ENCODE measurements at regions not wholly inside any gene's neighbourhood (a gene's known extent, or its start where the extent isn't known, plus 50 kb on each side); places are given as distances from the start of the nearest gene placed in this dataset.
"Not testable (repeated sequence)": the region's sequence is repeated elsewhere in the genome, so short reads cannot be mapped to it uniquely, and the experiment has no call there.

- Histone ChIP-seq H3K36me3 (ENCODE audit: control insufficient read depth, insufficient read depth, low read length) (no peaks in the 10 kb centered on the region), H3K4me3 (ENCODE audit: low read depth, low read length) (no peak overlapping the region), H3K27me3 (ENCODE audit: control insufficient read depth, insufficient read depth, low read length) (no peaks in the 10 kb centered on the region)
- ChIA-PET POLR2A (no interaction called here), CTCF (no interaction called here)
- DNase-seq (ENCODE audit: low read depth): no peak
- no peak for TF ChIP-seq CTCF (IDR thresholded peaks at IDR 0.05; ENCODE audit: insufficient read depth, low read depth, low read length)
Measured at GRCh38 chr1:87428883-87429282, 100.2 kb downstream of the LMO4 start.

- ChIA-PET CTCF (no interaction called here), POLR2A (no interaction called here)
- no peak for TF ChIP-seq CTCF (IDR thresholded peaks at IDR 0.05; ENCODE audit: insufficient read depth, low read depth, low read length)
- Histone ChIP-seq H3K4me3 (ENCODE audit: low read depth, low read length) (no peak overlapping the region), H3K27me3 (ENCODE audit: control insufficient read depth, insufficient read depth, low read length) (peaks cover 2% of the 10 kb centered on the region; the same call in 1 of the 2 replicates), H3K36me3 (ENCODE audit: control insufficient read depth, insufficient read depth, low read length) (no peaks in the 10 kb centered on the region)
- DNase-seq (ENCODE audit: low read depth): no peak
Measured at GRCh38 chr1:87432685-87433084, 104.0 kb downstream of the LMO4 start.

GRCh38 chr1:87433101-87433500, 104.4 kb downstream of the LMO4 start:
- DNase-seq (ENCODE audit: low read depth); H3K36me3 ChIP-seq (ENCODE audit: control insufficient read depth, insufficient read depth, low read length); POLR2A ChIA-PET; H3K27me3 ChIP-seq (ENCODE audit: control insufficient read depth, insufficient read depth, low read length); H3K4me3 ChIP-seq (ENCODE audit: low read depth, low read length); CTCF ChIA-PET: not testable (repeated sequence)

DNA sequence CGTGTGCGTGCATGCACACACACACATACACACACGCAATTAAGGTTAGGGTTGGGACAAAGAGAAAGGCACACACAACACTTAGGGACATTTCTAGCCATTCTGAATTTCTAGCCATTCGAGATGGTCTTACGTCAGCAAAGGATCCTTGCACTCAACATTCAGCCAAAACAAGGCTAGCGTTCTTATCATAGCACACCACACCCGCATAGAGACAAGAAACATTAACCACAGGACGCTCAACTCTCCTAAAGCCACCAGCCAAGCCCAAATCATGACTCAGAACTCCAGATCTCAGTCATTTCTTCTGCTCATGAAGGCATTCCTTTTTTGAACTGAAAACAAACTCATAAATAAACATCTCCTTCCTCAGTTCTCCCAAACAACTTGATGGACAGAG, 106.8 kb downstream of the LMO4 start:
- Histone ChIP-seq H3K36me3 (ENCODE audit: control insufficient read depth, insufficient read depth, low read length) (no peaks in the 10 kb centered on the region), H3K27me3 (ENCODE audit: control insufficient read depth, insufficient read depth, low read length) (peaks cover 2% of the 10 kb centered on the region; the same call in 1 of the 2 replicates), H3K4me3 (ENCODE audit: low read depth, low read length) (no peak overlapping the region)
- TF ChIP-seq CTCF (IDR thresholded peaks at IDR 0.05; ENCODE audit: insufficient read depth, low read depth, low read length): no peak
- POLR2A ChIA-PET: no interaction called here
- no peak for DNase-seq (ENCODE audit: low read depth)
- CTCF ChIA-PET: no interaction called here

GRCh38 chr1:87436115-87436514, 107.4 kb downstream of the LMO4 start:
- H3K4me3 ChIP-seq (ENCODE audit: low read depth, low read length); CTCF ChIA-PET; H3K36me3 ChIP-seq (ENCODE audit: control insufficient read depth, insufficient read depth, low read length); POLR2A ChIA-PET; H3K27me3 ChIP-seq (ENCODE audit: control insufficient read depth, insufficient read depth, low read length); DNase-seq (ENCODE audit: low read depth): not testable (repeated sequence)

DNA sequence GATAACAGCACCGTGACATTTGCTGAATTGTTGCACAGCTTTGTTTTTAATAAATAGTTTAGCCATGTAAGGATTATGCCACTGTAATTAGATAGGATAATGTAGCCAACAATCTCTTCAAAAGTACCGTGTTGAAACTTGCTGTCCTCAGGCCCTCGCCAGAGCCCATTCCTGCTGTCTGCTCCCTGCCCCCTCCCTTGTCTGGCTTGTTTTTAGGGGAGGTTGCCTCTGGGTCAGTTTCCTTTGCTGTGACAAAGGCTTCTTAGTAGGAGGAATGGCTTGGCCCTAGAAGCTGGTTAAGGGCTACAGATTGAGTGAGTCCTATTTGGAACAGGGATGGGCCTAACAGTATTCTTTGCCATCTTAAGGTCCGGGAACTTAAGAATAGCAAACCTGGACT, 107.9 kb downstream of the LMO4 start:
- TF ChIP-seq CTCF (IDR thresholded peaks at IDR 0.05; ENCODE audit: insufficient read depth, low read depth, low read length): no peak
- POLR2A ChIA-PET: no interaction called here
- CTCF ChIA-PET: no interaction called here
- Histone ChIP-seq H3K4me3 (ENCODE audit: low read depth, low read length) (no peak overlapping the region), H3K27me3 (ENCODE audit: control insufficient read depth, insufficient read depth, low read length) (peaks cover 2% of the 10 kb centered on the region; the same call in 1 of the 2 replicates), H3K36me3 (ENCODE audit: control insufficient read depth, insufficient read depth, low read length) (no peaks in the 10 kb centered on the region)
- no peak for DNase-seq (ENCODE audit: low read depth)
